GM12878 (cell line): ENCODE measurements at regions not wholly inside any gene's neighbourhood (a gene's known extent, or its start where the extent isn't known, plus 50 kb on each side); places are given as distances from the start of the nearest gene placed in this dataset.
A peak's percentile ranks its signal among the peaks of the same experiment; 100 is the strongest.

Source experiments
- CBX5 ChIP-seq: sonication (generic); IDR thresholded peaks from 2 replicates; pipeline ENCODE4 v1.6.1; 2016; ENCODE audit warnings: low read depth, moderate library complexity, mild to moderate bottlenecking, inconsistent platforms
- EED ChIP-seq: sonication (generic); IDR thresholded peaks from 2 replicates; pipeline ENCODE4 v1.6.1; 2016; ENCODE audit warnings: antibody characterized with exemption, low read depth
- FOXK2 ChIP-seq: fragments of 450-650 bp; IDR thresholded peaks from 2 replicates; pipeline ENCODE4 v1.6.1; 2017; ENCODE audit warnings: mild to moderate bottlenecking, moderate library complexity
- FOXM1 ChIP-seq: IDR thresholded peaks from 2 replicates; pipeline ENCODE4 v1.6.1; 2012; ENCODE audit warnings: low read depth, mild to moderate bottlenecking, inconsistent platforms, low read length, moderate library complexity
- GATAD2B ChIP-seq: fragments of 450-650 bp; conservative IDR thresholded peaks from 2 replicates; pipeline ENCODE4 v1.6.1; 2017; ENCODE audit warnings: low read depth, mild to moderate bottlenecking, moderate library complexity
- HCFC1 ChIP-seq: fragments of 150-350 bp; IDR thresholded peaks from 2 replicates; pipeline ENCODE4 v1.6.1; 2014; ENCODE audit warnings: low read length
- MTA2 ChIP-seq: fragments of 450-650 bp; IDR thresholded peaks from 2 replicates; pipeline ENCODE4 v1.6.1; 2016; ENCODE audit warnings: low read depth, mild to moderate bottlenecking, moderate library complexity
- NFYB ChIP-seq: IDR thresholded peaks from 2 replicates; pipeline ENCODE4 v1.6.1; 2011; ENCODE audit warnings: low read depth, mild to moderate bottlenecking, low read length, improper control_type of control experiment, moderate library complexity; ENCODE audit not compliant: insufficient read depth
- NR2C1 ChIP-seq: fragments of 450-650 bp; IDR thresholded peaks from 2 replicates; pipeline ENCODE4 v1.6.1; 2017; ENCODE audit warnings: antibody characterized with exemption, mild to moderate bottlenecking, moderate library complexity
- NR2C2 ChIP-seq: IDR thresholded peaks from 2 replicates; pipeline ENCODE4 v1.6.1; 2011; ENCODE audit warnings: borderline replicate concordance, low read depth; ENCODE audit not compliant: control insufficient read depth, insufficient read length
- POLR2A ChIP-seq: IDR thresholded peaks from 2 replicates; pipeline ENCODE4 v1.6.1; 2011; ENCODE audit warnings: low read depth, mild to moderate bottlenecking, low read length
- RUNX3 ChIP-seq: IDR thresholded peaks from 2 replicates; pipeline ENCODE4 v1.6.1; 2012; ENCODE audit warnings: low read length, inconsistent platforms
- SP1 ChIP-seq: IDR thresholded peaks from one replicate; pipeline ENCODE4 v1.6.1; 2011; ENCODE audit warnings: low read depth, low read length
- SPI1 ChIP-seq: IDR thresholded peaks from 2 replicates; pipeline ENCODE4 v1.6.1; 2011; ENCODE audit warnings: low read depth, mild to moderate bottlenecking, low read length, moderate library complexity, borderline replicate concordance; ENCODE audit not compliant: insufficient read depth
- STAT1 ChIP-seq: fragments of 450-650 bp; conservative IDR thresholded peaks from 2 replicates; pipeline ENCODE4 v1.6.1; 2014; ENCODE audit warnings: antibody characterized with exemption, mild to moderate bottlenecking
- TCF3 ChIP-seq: IDR thresholded peaks from 2 replicates; pipeline ENCODE4 v1.6.1; 2012; ENCODE audit warnings: low read depth, mild to moderate bottlenecking, low read length, borderline replicate concordance; ENCODE audit not compliant: insufficient read depth
- TCF7 ChIP-seq: IDR thresholded peaks from 2 replicates; pipeline ENCODE4 v1.6.1; 2014; ENCODE audit warnings: antibody characterized with exemption, borderline replicate concordance
- ZBTB33 ChIP-seq: fragments of 450-650 bp; IDR thresholded peaks from 2 replicates; pipeline ENCODE4 v1.6.1; 2017; ENCODE audit warnings: mild to moderate bottlenecking
- ZBTB4 ChIP-seq: fragments of 450-650 bp; formaldehyde crosslinking; IDR thresholded peaks from 2 replicates; pipeline ENCODE4 v1.4.0; 2022; ENCODE audit warnings: mild to moderate bottlenecking, moderate library complexity
- TF ChIP-seq, protein P1 (sequence below): fragments of 450-650 bp; IDR thresholded peaks from 2 replicates; pipeline ENCODE4 v1.6.1; 2018; ENCODE audit warnings: mild to moderate bottlenecking, low read depth, moderate library complexity; ENCODE audit not compliant: partially characterized antibody
- TF ChIP-seq, protein P2 (sequence below): IDR thresholded peaks from 2 replicates; pipeline ENCODE4 v1.6.1; 2012; ENCODE audit warnings: low read length, inconsistent platforms

DNA sequence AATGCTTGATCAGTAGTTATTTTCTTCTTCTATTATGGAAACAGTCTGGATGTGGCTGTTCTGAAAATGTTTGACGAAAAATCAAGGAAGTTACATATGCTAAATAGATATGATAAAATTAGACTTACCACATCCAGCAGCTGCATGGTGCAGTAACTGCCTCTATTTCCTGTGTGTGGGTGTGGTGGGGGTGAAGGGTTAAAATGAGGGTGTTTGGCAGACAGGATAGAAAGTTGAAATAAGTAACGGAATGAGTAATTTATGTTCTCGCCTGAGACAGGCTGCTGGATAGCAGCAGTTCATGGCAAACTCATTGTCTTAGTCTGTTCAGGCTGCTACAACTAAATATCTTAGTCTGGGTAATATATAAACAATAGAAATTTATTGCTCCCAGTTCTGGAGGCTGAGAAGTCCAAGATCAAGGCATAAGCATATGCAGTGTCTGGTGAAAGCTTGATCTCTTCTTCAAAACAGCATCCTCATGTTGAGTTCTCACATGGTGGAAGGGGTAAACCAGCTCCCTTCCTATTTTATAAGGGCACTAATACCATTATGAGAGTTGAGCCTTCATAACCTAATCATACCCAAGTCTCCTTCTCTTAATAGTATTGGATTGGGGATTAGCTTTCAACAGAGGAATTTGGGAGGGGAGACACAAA lies 1248.9 kb downstream of the SLITRK5 start (continued):
- TF ChIP-seq ZBTB4 (CRISPR knock-in tag) (no peak), EED (no peak), TCF3 (no peak), STAT1 (no peak), HCFC1 (no peak), NR2C1 (peak; percentile 51), TCF7 (no peak), SP1 (no peak), POLR2A (no peak), FOXK2 (no peak), GATAD2B (no peak), MTA2 (peak; percentile 58), FOXM1 (peak; percentile 59; the same call in 1 of the 2 replicates), ZBTB33 (no peak), NFYB (no peak), NR2C2 (no peak), RUNX3 (peak; percentile 84), SPI1 (no peak), CBX5 (no peak)
- TF ChIP-seq, protein P1, sequence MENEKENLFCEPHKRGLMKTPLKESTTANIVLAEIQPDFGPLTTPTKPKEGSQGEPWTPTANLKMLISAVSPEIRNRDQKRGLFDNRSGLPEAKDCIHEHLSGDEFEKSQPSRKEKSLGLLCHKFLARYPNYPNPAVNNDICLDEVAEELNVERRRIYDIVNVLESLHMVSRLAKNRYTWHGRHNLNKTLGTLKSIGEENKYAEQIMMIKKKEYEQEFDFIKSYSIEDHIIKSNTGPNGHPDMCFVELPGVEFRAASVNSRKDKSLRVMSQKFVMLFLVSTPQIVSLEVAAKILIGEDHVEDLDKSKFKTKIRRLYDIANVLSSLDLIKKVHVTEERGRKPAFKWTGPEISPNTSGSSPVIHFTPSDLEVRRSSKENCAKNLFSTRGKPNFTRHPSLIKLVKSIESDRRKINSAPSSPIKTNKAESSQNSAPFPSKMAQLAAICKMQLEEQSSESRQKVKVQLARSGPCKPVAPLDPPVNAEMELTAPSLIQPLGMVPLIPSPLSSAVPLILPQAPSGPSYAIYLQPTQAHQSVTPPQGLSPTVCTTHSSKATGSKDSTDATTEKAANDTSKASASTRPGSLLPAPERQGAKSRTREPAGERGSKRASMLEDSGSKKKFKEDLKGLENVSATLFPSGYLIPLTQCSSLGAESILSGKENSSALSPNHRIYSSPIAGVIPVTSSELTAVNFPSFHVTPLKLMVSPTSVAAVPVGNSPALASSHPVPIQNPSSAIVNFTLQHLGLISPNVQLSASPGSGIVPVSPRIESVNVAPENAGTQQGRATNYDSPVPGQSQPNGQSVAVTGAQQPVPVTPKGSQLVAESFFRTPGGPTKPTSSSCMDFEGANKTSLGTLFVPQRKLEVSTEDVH, result no peak
- TF ChIP-seq, protein P2, sequence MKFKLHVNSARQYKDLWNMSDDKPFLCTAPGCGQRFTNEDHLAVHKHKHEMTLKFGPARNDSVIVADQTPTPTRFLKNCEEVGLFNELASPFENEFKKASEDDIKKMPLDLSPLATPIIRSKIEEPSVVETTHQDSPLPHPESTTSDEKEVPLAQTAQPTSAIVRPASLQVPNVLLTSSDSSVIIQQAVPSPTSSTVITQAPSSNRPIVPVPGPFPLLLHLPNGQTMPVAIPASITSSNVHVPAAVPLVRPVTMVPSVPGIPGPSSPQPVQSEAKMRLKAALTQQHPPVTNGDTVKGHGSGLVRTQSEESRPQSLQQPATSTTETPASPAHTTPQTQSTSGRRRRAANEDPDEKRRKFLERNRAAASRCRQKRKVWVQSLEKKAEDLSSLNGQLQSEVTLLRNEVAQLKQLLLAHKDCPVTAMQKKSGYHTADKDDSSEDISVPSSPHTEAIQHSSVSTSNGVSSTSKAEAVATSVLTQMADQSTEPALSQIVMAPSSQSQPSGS, result no peak; the same call in 1 of the 2 replicates
